ENCODE measurements at regions not wholly inside any gene's neighbourhood (a gene's known extent, or its start where the extent isn't known, plus 50 kb on each side); places are given as distances from the start of the nearest gene placed in this dataset.

- Mint-ChIP-seq H3K27ac (no peak overlapping the region), H3K36me3 (no peaks in the 10 kb centered on the region), H3K4me3 (no peak overlapping the region), H3K27me3 (ENCODE audit: low read depth) (no peaks in the 10 kb centered on the region), H3K4me1 (peaks cover 2% of the 10 kb centered on the region; the same call in 1 of the 2 replicates), H3K9me3 (peaks cover 4% of the 10 kb centered on the region)
- ChIA-PET POLR2A (interaction anchor here (0.6 to 0.7 kb wide), 2 partner anchors 8 to 115 kb away, joined by 4 read pairs; no protein-coding TSS in a partner anchor), CTCF (no interaction called here)
- no peak for DNase-seq (ENCODE audit: low spot score)
- TF ChIP-seq JAZF1 (CRISPR knock-in tag; IDR thresholded peaks at IDR 0.05), result no peak
- TF ChIP-seq PRRX2 (CRISPR knock-in tag; IDR thresholded peaks at IDR 0.05), result no peak
- TF ChIP-seq NFATC4 (CRISPR knock-in tag; IDR thresholded peaks at IDR 0.05), result no peak
- no peak for TF ChIP-seq CDX4 (CRISPR knock-in tag; IDR thresholded peaks at IDR 0.05; ENCODE audit: borderline replicate concordance)
- no peak for TF ChIP-seq MXD4 (CRISPR knock-in tag; IDR thresholded peaks at IDR 0.05; ENCODE audit: borderline replicate concordance)
- no peak for TF ChIP-seq E2F4 (CRISPR knock-in tag; IDR thresholded peaks at IDR 0.05; ENCODE audit: borderline replicate concordance, low read depth)
- TF ChIP-seq RORB (CRISPR knock-in tag; IDR thresholded peaks at IDR 0.05), result no peak
- no peak for TF ChIP-seq JUN (CRISPR knock-in tag; IDR thresholded peaks at IDR 0.05)
- TF ChIP-seq ZNF425 (CRISPR knock-in tag; conservative IDR thresholded peaks at IDR 0.05), result no peak
- TF ChIP-seq ZNF317 (CRISPR knock-in tag; IDR thresholded peaks at IDR 0.05; ENCODE audit: borderline replicate concordance, low read depth), result no peak
- TF ChIP-seq CREM (CRISPR knock-in tag; IDR thresholded peaks at IDR 0.05), result no peak
- no peak for ATAC-seq
These were observed 138.1 kb upstream of the ANO3 start for GRCh38 chr11:26193694-26194365.

- CTCF ChIA-PET, result interaction anchor here (0.6 kb wide), 1 partner anchor 90 kb away, joined by 3 read pairs; no protein-coding TSS in a partner anchor
- Mint-ChIP-seq H3K4me3 (no peak overlapping the region), H3K27ac (no peak overlapping the region; the same call in 1 of the 2 replicates)
- TF ChIP-seq ETV6 (CRISPR knock-in tag; IDR thresholded peaks at IDR 0.05) (no peak), GTF2I (CRISPR knock-in tag; conservative IDR thresholded peaks at IDR 0.05) (no peak), AFF4 (CRISPR knock-in tag; IDR thresholded peaks at IDR 0.05; ENCODE audit: borderline replicate concordance) (no peak), TCF7 (CRISPR knock-in tag; IDR thresholded peaks at IDR 0.05; ENCODE audit: low read depth) (no peak), ZNF138 (CRISPR knock-in tag; conservative IDR thresholded peaks at IDR 0.05) (no peak), PRDM15 (CRISPR knock-in tag; IDR thresholded peaks at IDR 0.05) (no peak), FOXP1 (CRISPR knock-in tag; IDR thresholded peaks at IDR 0.05; ENCODE audit: borderline replicate concordance) (no peak), STAT6 (CRISPR knock-in tag; conservative IDR thresholded peaks at IDR 0.05; ENCODE audit: low read depth) (no peak)
These were observed 137.0 kb upstream of the ANO3 start for GRCh38 chr11:26194881-26195280.

More at GRCh38 chr11:26194881-26195280, 137.0 kb upstream of the ANO3 start:
- Mint-ChIP-seq H3K4me1 (peaks cover 2% of the 10 kb centered on the region; the same call in 1 of the 2 replicates), H3K36me3 (no peaks in the 10 kb centered on the region), H3K9me3 (peaks cover 4% of the 10 kb centered on the region), H3K27me3 (ENCODE audit: low read depth) (no peaks in the 10 kb centered on the region)
- DNase-seq (ENCODE audit: low spot score) (no peak), ATAC-seq (no peak)
- POLR2A ChIA-PET, result no interaction called here
